ENCODE measurements at regions not wholly inside any gene's neighbourhood (a gene's known extent, or its start where the extent isn't known, plus 50 kb on each side); places are given as distances from the start of the nearest gene placed in this dataset.

- in situ Hi-C loops (cut with HindIII; ENCODE audit: low pct_unique_long_range_greater_than_20kb, low sequenced_read_pairs): no loop called here
- no peak for TF ChIP-seq JUND (IDR thresholded peaks at IDR 0.05; ENCODE audit: low read depth)
- no peak for DNase-seq (ENCODE audit: low read depth in 1 of 2, low spot score in 1 of 2)
Measured at GRCh38 chr13:70502944-70503343, 394.7 kb upstream of the KLHL1 start.

DNA sequence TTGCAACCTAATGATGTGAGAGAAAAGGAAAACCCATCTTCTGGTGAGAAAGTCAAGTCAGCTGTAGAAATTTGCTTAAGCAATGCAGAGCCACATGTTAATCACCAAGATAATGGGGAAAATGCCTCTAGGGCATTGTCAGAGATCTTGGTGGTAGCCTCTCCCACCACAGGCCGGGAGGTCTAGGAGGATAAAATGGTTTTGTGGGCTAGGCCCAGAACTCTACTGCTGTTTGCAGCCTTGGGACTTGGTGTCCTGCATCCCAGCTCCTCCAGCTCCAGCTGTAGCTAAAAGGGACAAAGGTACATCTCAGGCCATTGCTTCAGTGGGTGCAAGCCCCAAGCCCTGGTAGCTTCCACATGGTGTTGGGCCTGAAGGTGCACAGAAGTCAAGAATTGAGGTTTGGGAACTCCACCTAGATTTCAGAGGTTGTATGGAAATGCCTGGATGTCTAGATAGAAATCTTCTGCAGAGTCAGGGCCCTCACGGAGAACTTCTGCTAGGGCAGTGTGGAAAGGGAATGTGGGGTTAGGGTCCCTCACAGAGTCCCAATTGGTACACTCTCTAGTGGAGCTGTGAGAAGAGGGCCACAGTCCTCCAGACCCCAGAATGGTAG, 382.2 kb upstream of the KLHL1 start:
- DNase-seq (ENCODE audit: low read depth in 1 of 2, low spot score in 1 of 2): no peak
- in situ Hi-C loops (cut with HindIII; ENCODE audit: low pct_unique_long_range_greater_than_20kb, low sequenced_read_pairs): no loop called here
- TF ChIP-seq JUND (IDR thresholded peaks at IDR 0.05; ENCODE audit: low read depth): no peak

- DNase-seq (ENCODE audit: low read depth in 1 of 2, low spot score in 1 of 2): no peak
- in situ Hi-C loops (cut with HindIII; ENCODE audit: low pct_unique_long_range_greater_than_20kb, low sequenced_read_pairs): no loop called here
- no peak for TF ChIP-seq JUND (IDR thresholded peaks at IDR 0.05; ENCODE audit: low read depth)
Measured at GRCh38 chr13:70484931-70485330, 376.7 kb upstream of the KLHL1 start.

DNA sequence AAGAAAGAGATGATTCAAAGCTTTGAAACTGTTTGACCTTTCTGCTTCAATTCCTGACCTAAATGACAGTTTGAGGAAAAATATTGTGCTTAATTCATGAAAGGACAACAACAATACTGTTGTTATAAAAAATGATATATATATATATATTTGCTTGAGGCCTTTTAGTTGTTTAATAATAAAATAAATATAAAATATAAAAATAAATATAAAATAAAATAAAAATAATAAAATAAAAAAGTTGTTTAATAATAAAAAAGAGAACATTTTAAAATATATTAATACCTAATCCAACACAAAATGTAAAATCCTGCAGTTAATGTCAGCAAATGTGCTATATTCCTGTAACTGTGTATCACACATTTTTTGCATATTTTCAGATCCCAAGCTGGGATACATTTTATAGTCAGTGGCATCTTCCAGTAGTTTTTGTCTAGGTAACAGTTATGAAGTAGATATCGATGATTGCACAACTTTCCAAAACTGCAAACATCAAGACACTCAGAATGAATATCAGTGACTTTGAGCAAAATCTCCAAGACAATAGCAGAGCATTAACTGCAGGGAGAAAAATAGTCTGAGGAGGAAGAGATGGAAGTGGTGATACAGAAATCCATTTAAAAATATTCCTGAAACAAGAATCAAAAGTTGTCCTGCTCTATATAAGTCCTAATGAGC, 375.5 kb upstream of the KLHL1 start:
- no peak for DNase-seq (ENCODE audit: low read depth in 1 of 2, low spot score in 1 of 2)
- in situ Hi-C loops (cut with HindIII; ENCODE audit: low pct_unique_long_range_greater_than_20kb, low sequenced_read_pairs): no loop called here
- TF ChIP-seq JUND (IDR thresholded peaks at IDR 0.05; ENCODE audit: low read depth): no peak

DNA sequence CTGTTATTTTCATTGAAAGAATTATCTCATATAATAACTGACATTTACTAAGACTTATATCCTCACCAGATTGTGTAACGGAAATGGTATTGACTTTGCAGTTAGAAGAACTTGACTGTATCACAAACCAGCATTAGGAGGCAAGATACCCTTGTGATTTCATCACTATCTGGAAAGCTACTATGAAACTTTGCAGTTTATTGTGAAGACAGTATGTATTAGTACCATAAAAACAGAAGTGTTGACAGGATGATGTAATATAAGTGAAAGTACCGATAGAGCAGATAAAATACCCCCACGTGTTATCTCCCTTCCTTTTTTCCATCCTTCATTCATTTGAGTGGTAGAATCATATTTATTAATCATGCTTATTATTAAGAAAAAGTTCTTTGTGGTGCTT, 365.7 kb upstream of the KLHL1 start:
- in situ Hi-C loops (cut with HindIII; ENCODE audit: low pct_unique_long_range_greater_than_20kb, low sequenced_read_pairs): no loop called here
- TF ChIP-seq JUND (IDR thresholded peaks at IDR 0.05; ENCODE audit: low read depth): no peak
- DNase-seq (ENCODE audit: low read depth in 1 of 2, low spot score in 1 of 2): no peak

DNA sequence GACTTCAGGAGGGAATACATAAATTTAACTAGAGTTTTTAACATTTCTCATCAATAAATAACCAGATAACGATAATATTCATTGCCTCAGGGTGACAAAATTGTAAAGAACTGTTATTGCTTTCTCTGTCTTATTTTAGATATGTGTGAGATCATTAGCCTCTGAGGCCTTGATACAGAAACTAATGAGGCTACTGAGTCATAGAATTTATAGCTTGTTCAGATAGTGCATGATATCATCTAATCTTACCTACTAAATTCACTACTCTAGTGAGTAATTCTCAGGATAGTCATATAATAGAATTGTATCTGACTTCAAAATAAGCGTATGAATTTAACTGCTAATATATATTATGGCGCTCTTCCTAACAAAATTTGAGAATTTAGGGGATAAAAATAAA, 360.8 kb upstream of the KLHL1 start:
- no peak for TF ChIP-seq JUND (IDR thresholded peaks at IDR 0.05; ENCODE audit: low read depth)
- no peak for DNase-seq (ENCODE audit: low read depth in 1 of 2, low spot score in 1 of 2)
- in situ Hi-C loops (cut with HindIII; ENCODE audit: low pct_unique_long_range_greater_than_20kb, low sequenced_read_pairs): no loop called here

GRCh38 chr13:70457474-70457873, 349.2 kb upstream of the KLHL1 start:
- in situ Hi-C loops (cut with HindIII; ENCODE audit: low pct_unique_long_range_greater_than_20kb, low sequenced_read_pairs): no loop called here
- no peak for TF ChIP-seq JUND (IDR thresholded peaks at IDR 0.05; ENCODE audit: low read depth)
- peak in 1 of 2 experiments; percentile 5 for DNase-seq (ENCODE audit: low read depth in 1 of 2, low spot score in 1 of 2)

DNA sequence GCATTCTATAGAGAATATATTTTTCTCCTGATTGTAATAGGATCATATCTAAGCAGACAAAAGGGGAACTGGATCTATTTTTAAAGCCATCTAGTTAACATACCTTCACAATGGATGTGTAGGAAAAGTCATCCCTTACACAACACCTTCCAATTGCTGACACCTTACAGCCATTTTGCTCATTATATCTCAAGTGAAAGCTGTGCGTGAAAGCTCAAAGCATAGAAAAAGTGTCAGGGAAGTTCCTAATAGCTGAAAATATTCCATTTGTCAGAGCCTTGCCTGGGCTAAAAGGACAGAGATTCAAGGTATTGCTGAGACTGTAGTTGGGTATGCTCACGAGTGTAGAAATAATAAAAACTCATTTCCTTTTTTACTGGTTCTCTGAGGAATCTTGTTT, 340.6 kb upstream of the KLHL1 start:
- DNase-seq (ENCODE audit: low read depth in 1 of 2, low spot score in 1 of 2): no peak
- no peak for TF ChIP-seq JUND (IDR thresholded peaks at IDR 0.05; ENCODE audit: low read depth)
- in situ Hi-C loops (cut with HindIII; ENCODE audit: low pct_unique_long_range_greater_than_20kb, low sequenced_read_pairs): no loop called here

DNA sequence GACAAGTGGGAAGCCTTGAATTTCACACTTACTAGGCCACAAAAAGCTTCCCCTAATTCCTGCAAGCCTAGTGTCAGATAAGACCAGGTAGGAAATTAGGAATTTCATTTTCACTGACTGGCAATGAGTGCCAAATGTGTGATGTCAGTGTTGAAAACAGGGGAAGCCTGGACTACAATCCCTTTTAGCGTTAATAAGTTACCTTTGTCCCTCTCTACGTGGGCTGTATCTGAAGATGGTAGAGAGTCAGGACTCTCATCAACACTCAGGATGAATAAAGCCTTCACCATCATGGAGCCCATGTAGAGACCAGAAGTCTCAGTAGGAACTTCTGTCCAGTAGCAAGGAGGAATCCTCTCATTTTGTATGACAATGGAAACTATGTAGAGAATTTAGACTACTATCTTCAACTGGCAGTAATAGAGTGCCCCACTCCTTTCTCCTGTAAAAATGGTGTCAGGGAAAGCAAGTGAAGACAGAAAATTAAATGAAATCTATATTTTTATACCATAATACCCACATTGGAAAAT, 324.1 kb upstream of the KLHL1 start:
- in situ Hi-C loops (cut with HindIII; ENCODE audit: low pct_unique_long_range_greater_than_20kb, low sequenced_read_pairs): no loop called here
- DNase-seq (ENCODE audit: low read depth in 1 of 2, low spot score in 1 of 2): no peak

DNA sequence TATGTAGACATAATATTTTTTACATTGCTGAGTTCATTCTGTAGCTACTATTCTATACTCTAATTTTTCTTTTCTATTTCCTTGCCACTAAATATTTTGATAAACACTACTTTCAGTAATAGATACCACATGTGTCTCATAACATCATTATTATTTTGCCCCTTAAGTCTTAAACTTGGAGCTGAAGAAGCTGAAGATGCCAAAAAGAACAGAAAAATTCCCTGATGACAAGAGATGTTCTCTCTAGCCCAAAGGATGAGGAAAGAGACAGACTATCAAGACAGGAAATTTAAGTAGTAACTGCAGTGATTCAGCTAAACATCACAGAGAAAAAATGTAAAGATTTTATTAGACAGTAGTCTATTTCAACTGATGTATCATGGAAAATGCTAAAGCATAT, 322.0 kb upstream of the KLHL1 start:
- TF ChIP-seq JUND (IDR thresholded peaks at IDR 0.05; ENCODE audit: low read depth): no peak
- DNase-seq (ENCODE audit: low read depth in 1 of 2, low spot score in 1 of 2): no peak
- in situ Hi-C loops (cut with HindIII; ENCODE audit: low pct_unique_long_range_greater_than_20kb, low sequenced_read_pairs): no loop called here

More for the DNA sequence above, 324.1 kb upstream of the KLHL1 start:
- no peak for TF ChIP-seq JUND (IDR thresholded peaks at IDR 0.05; ENCODE audit: low read depth)

DNA sequence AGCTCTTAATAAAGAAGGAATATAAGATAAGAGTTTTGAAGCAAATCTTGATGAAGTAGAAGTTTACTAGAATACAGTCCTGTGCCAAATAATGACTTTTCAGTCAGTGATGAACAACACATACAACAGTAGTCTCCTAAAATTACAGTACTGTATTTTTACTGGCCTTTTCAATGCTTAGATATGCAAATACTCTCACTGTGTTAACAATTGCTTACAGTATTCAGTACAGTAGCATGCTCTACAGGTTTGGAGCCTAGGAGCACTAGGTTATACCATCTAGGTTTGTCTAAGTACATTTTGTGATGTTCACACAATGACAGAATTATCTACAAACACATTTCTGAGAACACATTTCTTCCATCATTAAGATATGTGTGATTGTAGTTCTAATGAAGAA, 316.7 kb upstream of the KLHL1 start:
- no peak for DNase-seq (ENCODE audit: low read depth in 1 of 2, low spot score in 1 of 2)
- in situ Hi-C loops (cut with HindIII; ENCODE audit: low pct_unique_long_range_greater_than_20kb, low sequenced_read_pairs): no loop called here
- TF ChIP-seq JUND (IDR thresholded peaks at IDR 0.05; ENCODE audit: low read depth): no peak

DNA sequence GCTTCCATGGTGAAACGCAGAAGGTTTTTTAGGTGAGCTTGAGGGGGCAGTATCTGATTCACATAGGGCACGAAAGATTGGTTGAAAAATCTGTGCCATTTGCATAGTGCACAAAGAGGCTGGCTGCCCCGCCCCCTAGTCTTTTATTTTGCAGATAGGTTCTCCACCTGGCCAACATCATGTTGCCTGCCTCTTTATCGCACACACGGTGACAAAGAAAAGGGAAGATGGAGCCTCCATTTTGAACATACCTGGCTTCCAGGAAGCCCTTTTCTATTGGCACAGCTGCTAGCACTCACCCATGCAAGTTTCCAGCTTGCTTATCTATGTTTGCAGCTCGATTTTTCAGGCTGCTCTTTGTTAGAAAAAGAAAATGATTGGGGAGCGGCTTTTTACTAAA, 316.2 kb upstream of the KLHL1 start:
- DNase-seq (ENCODE audit: low read depth in 1 of 2, low spot score in 1 of 2): no peak
- in situ Hi-C loops (cut with HindIII; ENCODE audit: low pct_unique_long_range_greater_than_20kb, low sequenced_read_pairs): no loop called here

DNA sequence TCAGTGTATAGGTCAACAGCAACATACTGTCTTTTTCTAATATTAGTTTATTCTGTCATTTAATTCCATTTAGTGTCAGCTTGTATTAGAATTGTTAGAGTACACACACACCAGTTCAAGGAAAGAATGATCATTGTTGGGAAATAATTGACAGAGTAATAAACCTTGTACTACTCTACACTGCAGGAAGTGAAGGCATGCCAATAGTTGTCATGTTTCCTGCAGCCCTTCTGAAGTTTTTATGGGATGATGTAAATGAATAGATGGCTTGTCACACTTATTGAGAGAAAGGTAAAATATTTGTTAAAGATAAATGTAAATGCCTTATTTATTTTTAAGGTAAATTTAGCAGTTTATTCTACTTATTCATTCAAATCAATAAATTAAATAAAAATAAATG, 306.9 kb upstream of the KLHL1 start:
- in situ Hi-C loops (cut with HindIII; ENCODE audit: low pct_unique_long_range_greater_than_20kb, low sequenced_read_pairs): no loop called here
- no peak for TF ChIP-seq JUND (IDR thresholded peaks at IDR 0.05; ENCODE audit: low read depth)
- no peak for DNase-seq (ENCODE audit: low read depth in 1 of 2, low spot score in 1 of 2)

More for the DNA sequence above, 316.2 kb upstream of the KLHL1 start:
- no peak for TF ChIP-seq JUND (IDR thresholded peaks at IDR 0.05; ENCODE audit: low read depth)
